IPS-15b (cell line): ENCODE measurements at regions not wholly inside any gene's neighbourhood (a gene's known extent, or its start where the extent isn't known, plus 50 kb on each side); places are given as distances from the start of the nearest gene placed in this dataset.

Experiments
- H3K27me3 ChIP-seq: one replicate; pipeline ENCODE4 v1.6.1; 2013; ENCODE audit warnings: low read length; ENCODE audit not compliant: control insufficient read depth, insufficient read depth
- H3K36me3 ChIP-seq: one replicate; pipeline ENCODE4 v1.6.1; 2013; ENCODE audit warnings: low read length; ENCODE audit not compliant: control insufficient read depth, insufficient read depth
- H3K4me1 ChIP-seq: one replicate; pipeline ENCODE4 v1.6.1; 2013; ENCODE audit warnings: mild to moderate bottlenecking, low read length; ENCODE audit not compliant: control insufficient read depth, insufficient read depth
- H3K4me3 ChIP-seq: one replicate; pipeline ENCODE4 v1.5.1; 2013; ENCODE audit warnings: low read depth, low read length
- H3K9ac ChIP-seq: one replicate; pipeline ENCODE4 v1.6.1; 2013; ENCODE audit warnings: low read depth, mild to moderate bottlenecking, low read length
- H3K9me3 ChIP-seq: one replicate; pipeline ENCODE4 v1.6.1; 2013; ENCODE audit warnings: mild to moderate bottlenecking, low read length; ENCODE audit not compliant: control insufficient read depth, insufficient read depth

DNA sequence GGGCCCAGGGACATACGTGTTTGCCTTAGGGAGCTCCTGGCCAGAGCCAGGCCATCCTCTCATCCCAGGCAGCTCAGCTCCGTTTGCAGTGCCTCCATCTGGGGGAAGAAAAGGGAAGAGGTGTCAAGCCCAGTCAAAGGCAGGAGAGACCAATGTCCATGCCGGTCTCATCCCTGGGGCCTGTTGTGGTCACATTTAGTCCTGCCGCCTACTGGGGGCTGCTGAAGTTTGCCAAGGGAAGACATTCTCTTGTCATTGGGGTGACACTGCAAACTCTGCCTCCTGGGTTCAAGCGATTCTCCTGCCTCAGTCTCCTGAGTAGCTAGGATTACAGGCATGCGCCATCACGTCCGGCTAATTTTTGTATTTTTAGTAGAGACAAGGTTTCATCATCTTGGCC lies 195.2 kb downstream of the UQCRFS1 start:
- H3K36me3 ChIP-seq, result no peaks in the 10 kb centered on the region
- H3K4me1 ChIP-seq, result no peaks in the 10 kb centered on the region
- H3K4me3 ChIP-seq, result no peak overlapping the region
- H3K27me3 ChIP-seq, result peaks cover 14% of the 10 kb centered on the region
- H3K9ac ChIP-seq, result no peak overlapping the region
- H3K9me3 ChIP-seq, result no peaks in the 10 kb centered on the region

DNA sequence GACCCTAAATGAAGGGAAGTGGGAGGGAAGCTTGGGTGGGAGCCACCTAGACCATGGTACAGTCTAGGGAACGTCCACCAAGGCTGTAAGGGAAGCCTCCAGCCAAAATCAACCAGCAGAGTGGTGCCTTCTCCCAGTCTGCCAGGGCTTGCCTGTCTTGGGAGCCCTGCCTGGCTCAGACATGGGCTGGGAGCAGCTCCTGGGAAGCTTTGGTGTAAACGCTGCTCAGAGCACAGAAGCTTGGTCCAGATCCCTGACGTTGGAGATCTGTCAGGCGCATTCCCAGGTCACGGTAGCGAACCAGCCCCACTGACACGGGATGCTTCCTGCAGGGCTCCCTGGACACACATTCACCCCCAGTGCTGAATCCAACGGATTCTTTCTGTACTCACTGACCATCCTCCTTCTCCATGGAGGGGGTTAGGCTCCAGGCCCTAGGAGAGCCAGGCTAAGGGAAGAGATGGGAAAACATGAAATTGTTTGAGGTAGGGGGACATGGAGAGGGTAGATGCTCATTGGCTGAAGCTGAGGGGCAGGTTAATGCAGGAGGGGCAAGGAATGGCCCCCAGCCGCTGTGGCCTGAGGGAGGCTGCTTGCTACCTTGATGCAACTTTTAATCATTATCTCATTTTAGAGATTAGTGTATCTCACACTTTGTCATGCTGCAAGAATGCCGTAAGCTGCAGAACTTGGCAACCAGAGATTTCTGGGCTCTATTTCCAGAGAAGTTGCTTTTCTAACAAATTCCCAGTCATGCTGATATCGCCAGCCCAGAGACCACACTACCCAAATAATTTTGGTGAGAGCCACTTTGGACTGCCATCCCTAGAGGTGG lies 195.8 kb downstream of the UQCRFS1 start:
- no peaks in the 10 kb centered on the region for H3K4me1 ChIP-seq
- H3K9ac ChIP-seq, result no peak overlapping the region
- no peaks in the 10 kb centered on the region for H3K36me3 ChIP-seq
- no peaks in the 10 kb centered on the region for H3K9me3 ChIP-seq
- peaks cover 14% of the 10 kb centered on the region for H3K27me3 ChIP-seq
- H3K4me3 ChIP-seq, result no peak overlapping the region

DNA sequence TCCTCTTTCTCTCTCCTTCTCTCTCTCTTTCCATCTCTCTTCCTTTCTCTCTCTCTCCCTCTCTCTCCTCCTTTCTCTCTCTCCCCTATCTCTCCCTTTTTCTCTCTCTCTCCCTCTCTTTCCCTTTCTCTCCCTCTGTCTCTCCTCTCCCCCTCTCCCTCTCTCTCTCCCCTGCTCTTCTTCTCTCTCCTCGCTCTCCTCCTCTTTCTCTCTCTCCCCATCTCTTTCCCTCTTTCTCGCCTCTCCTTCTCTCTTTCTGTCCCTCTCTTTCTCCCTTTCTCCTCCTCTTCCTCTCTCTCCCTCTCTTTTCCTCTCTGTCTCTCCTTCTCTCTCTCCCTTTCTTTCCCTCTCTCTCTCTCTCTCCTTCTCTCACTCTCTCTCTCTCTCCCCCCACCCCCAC lies 196.6 kb downstream of the UQCRFS1 start:
- Histone ChIP-seq H3K4me1 (no peaks in the 10 kb centered on the region), H3K4me3 (no peak overlapping the region), H3K27me3 (peaks cover 14% of the 10 kb centered on the region)

DNA sequence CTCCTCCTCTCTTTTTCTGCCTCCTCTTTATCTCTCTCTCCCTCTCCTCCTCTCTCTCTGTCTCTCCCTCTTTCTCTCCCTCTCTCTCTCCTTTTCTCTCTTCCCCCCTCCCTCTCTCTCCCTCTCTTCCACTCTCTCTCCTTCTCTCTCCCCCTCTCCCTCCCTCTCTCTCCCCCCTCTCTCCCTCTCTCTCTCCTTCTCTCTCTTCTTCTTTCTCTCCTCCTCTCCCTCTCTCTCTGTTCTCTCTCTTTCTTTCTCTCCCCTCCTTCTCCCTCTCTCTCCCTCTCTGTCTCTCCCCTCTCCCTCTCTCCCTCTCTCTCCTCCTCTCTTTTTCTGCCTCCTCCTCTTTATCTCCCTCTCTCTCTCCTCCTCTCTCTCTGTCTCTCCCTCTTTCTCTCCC lies 197.4 kb downstream of the UQCRFS1 start:
- Histone ChIP-seq H3K9ac (no peak overlapping the region), H3K36me3 (no peaks in the 10 kb centered on the region), H3K27me3 (peaks cover 14% of the 10 kb centered on the region), H3K4me1 (no peaks in the 10 kb centered on the region), H3K9me3 (no peaks in the 10 kb centered on the region), H3K4me3 (no peak overlapping the region)

More for the DNA sequence above, 196.6 kb downstream of the UQCRFS1 start:
- H3K9ac ChIP-seq, result no peak overlapping the region
- no peaks in the 10 kb centered on the region for H3K36me3 ChIP-seq
- H3K9me3 ChIP-seq, result no peaks in the 10 kb centered on the region

DNA sequence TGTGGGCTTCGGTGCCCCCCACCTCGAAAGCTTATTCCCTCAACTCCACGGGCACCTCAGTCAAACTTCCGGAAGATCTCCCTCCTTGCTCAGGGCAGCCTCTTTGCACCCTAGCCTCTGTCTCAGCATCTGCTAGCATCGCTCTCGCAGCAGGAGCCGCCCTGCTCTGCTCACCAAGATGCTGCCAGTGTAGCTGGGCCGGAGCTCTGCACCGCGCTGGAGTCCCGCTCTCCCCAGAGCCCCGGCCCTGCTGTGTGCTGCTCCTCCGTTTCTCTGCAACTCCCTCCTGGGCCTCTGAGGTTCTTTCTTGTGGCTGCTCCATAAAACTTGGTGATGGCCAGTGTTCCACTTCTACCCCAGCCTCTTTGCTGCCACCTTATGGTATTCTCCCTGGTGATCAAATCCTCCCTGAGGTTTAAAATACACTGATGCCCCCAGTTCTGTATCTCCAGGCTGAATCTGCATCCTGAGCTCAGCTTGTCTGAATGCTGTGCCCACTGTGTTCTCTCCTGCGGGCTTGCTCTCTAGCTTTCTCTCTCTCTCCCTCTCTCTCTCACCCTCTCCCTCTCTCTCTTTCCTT lies 198.0 kb downstream of the UQCRFS1 start:
- Histone ChIP-seq H3K9ac (no peak overlapping the region), H3K9me3 (no peaks in the 10 kb centered on the region), H3K4me1 (no peaks in the 10 kb centered on the region), H3K27me3 (peaks cover 14% of the 10 kb centered on the region), H3K36me3 (no peaks in the 10 kb centered on the region), H3K4me3 (no peak overlapping the region)

DNA sequence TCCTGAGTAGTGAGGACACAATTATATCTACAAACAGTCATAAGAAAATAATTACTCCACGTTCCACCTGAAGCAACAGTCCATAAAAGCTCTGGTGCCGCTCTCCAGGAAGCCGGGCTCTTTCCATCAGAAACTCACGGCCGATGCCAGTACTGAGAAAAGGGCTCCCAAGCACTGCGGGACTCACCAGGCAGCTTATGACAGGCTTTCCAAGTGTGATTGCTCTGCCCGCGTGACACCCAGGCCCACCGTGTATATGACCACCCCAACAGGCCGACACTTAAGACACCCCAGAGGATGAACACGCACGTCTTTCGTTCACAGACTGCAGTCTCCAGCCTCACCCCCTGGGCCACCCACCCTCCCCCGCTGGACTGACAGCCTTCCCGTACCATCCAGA lies 199.0 kb downstream of the UQCRFS1 start:
- Histone ChIP-seq H3K9ac (no peak overlapping the region), H3K4me3 (no peak overlapping the region), H3K27me3 (peaks cover 14% of the 10 kb centered on the region), H3K9me3 (no peaks in the 10 kb centered on the region), H3K4me1 (no peaks in the 10 kb centered on the region), H3K36me3 (no peaks in the 10 kb centered on the region)

DNA sequence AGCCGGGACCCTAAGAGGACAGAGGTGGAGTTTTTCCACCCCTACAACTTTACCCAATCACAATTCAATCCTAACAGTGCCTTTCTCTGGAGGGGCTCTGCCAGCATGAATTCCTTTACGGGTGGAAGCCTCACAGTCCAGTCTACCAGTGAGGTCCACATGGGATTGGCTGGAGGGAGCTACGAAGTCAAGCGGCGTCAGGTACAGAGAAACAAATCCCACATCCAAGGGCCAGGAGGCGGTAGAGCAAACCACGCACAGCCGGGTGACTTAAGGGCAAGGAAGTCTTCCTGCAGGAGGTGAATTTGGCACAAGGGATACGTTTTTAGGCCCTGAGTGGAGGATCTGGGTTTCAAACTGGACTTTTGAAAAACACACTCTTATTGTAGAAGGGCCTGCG lies 199.6 kb downstream of the UQCRFS1 start:
- H3K36me3 ChIP-seq, result no peaks in the 10 kb centered on the region
- no peaks in the 10 kb centered on the region for H3K9me3 ChIP-seq
- H3K4me1 ChIP-seq, result no peaks in the 10 kb centered on the region
- peaks cover 14% of the 10 kb centered on the region for H3K27me3 ChIP-seq
- H3K4me3 ChIP-seq, result no peak overlapping the region
- no peak overlapping the region for H3K9ac ChIP-seq

DNA sequence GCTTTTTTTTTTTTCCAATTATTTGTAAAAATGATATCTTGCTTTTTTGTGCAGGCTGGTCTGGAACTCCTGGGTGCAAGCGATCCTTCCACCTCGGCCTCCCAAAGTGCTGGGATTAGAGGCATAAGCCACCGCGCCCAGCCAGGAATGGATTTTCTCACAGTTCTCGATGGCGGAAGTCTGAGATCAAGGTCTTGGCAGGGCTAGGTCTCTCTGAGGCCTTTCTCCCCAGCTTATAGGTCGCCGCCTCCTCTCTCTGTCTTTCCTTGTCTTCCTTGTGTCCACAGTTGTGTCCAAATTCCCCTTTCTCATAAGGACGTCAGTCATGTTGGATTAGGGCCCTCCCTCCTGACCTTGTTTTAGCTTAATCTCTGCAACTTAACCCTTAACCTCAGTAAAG lies 200.5 kb downstream of the UQCRFS1 start:
- Histone ChIP-seq H3K4me3 (no peak overlapping the region), H3K9me3 (no peaks in the 10 kb centered on the region), H3K9ac (no peak overlapping the region), H3K4me1 (no peaks in the 10 kb centered on the region), H3K27me3 (peaks cover 14% of the 10 kb centered on the region), H3K36me3 (no peaks in the 10 kb centered on the region)

DNA sequence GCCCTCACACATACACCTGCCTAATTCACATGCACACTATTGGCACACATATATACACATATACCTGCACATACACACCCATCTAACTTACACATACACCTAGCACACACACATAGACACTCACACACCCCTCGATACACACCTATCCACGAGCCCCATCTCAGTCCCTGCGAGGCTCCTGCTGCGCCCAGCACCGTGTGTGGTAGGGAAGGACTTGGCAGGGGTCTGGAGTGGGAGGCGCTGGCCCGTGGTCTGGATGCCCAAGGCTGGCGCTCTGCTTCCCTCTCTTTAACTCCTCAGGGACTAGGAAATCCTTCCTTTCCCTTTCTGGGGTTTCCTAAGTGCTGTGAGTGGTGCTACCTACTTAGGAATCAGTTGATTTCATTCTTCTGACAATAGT lies 202.7 kb downstream of the UQCRFS1 start:
- Histone ChIP-seq H3K9ac (no peak overlapping the region), H3K36me3 (no peaks in the 10 kb centered on the region), H3K4me3 (no peak overlapping the region), H3K27me3 (no peaks in the 10 kb centered on the region), H3K9me3 (no peaks in the 10 kb centered on the region), H3K4me1 (no peaks in the 10 kb centered on the region)

DNA sequence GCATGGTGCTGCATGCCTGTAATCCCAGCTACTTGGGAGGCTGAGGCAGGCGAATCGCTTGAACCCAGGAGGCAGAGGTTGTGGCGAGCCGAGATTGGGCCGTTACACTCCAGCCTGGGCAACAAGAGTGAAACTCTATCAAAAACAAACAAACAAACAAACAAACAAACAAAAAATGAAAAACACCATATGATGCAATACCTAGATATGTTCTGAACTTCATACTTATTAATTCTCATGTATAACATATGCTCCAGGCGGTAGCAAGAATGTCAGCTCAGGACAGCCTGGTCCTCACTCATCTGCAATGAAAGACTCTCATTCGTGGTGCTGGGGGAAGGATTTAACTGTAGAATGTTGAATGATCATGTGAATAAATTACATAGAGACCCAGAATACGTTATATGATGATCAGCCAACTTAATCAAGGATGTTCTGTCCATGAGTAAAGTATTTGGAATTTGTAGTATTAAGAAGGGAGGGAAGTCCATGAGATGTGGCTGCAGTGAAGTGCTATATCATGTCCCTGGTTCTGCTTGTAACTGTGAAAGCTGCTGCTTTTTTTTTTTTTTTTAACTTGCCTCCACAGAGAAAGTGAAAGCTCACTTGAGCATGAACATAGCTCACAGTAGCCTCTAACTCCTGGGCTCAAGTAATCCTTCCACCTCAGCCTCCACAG lies 206.8 kb downstream of the UQCRFS1 start:
- Histone ChIP-seq H3K36me3 (no peaks in the 10 kb centered on the region), H3K4me3 (no peak overlapping the region), H3K9me3 (no peaks in the 10 kb centered on the region), H3K9ac (no peak overlapping the region), H3K4me1 (peaks cover 4% of the 10 kb centered on the region), H3K27me3 (no peaks in the 10 kb centered on the region)

DNA sequence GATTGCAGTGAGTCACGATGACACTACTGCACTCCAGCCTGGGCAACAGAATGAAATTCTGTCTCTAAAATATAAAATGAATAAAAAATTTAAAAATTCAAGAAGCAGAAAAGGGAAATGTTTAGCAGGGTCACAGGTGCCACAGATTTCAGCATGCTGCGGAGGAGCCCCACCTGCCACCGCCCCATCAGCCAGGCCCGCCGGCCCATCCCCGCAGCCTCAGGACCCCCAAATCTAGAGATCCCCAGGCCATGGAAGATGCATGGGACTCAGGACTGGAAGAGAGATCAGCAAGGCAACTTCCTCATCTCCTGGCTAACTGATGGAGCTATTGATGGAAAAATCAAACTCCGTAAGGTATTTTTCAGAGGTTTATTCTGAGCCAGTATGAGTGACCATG lies 208.2 kb downstream of the UQCRFS1 start:
- Histone ChIP-seq H3K9ac (no peak overlapping the region), H3K4me3 (no peak overlapping the region), H3K27me3 (no peaks in the 10 kb centered on the region), H3K9me3 (no peaks in the 10 kb centered on the region), H3K36me3 (no peaks in the 10 kb centered on the region), H3K4me1 (peaks cover 4% of the 10 kb centered on the region)
